Breast epithelium (tissue), 4 donors: ENCODE measurements at regions not wholly inside any gene's neighbourhood (a gene's known extent, or its start where the extent isn't known, plus 50 kb on each side); places are given as distances from the start of the nearest gene placed in this dataset.

ENCODE experiments used
- DNase-seq, 2 donors: peaks; one replicate each; pipeline ENCODE4 v3.0.0-alpha.2; 2019; ENCODE audit warnings: low spot score in 2 of 2
- H3K27ac ChIP-seq, 2 donors: fragments of 200-600 bp; sonication (generic) in 1 of 2; one replicate each; pipeline ENCODE4 v1.5.1; 2016 to 2019; ENCODE audit warnings: mild to moderate bottlenecking in 1 of 2
- H3K27me3 ChIP-seq, 2 donors: fragments of 200-600 bp; sonication (generic) in 1 of 2; one replicate each; pipeline versions ENCODE4 v1.5.1 to v1.6.0; 2017 to 2019; ENCODE audit warnings: control low read depth in 1 of 2, mild to moderate bottlenecking in 1 of 2
- H3K36me3 ChIP-seq: fragments of 200-600 bp; one replicate; pipeline ENCODE4 v1.5.1; 2019
- H3K4me1 ChIP-seq, 2 donors: fragments of 200-600 bp; sonication (generic); one replicate each; pipeline ENCODE4 v1.5.1; 2016 to 2019; ENCODE audit warnings: control low read depth in 1 of 2
- H3K4me3 ChIP-seq, 3 donors: fragments of 200-600 bp; sonication (generic); 1 replicate in 2 of 3; 2 replicates in 1 of 3; pipeline ENCODE4 v1.5.1; 2016 to 2019; ENCODE audit warnings: mild to moderate bottlenecking in 3 of 3, moderate library complexity in 2 of 3
- H3K9me3 ChIP-seq, 2 donors: fragments of 200-600 bp; sonication (generic) in 1 of 2; one replicate each; pipeline ENCODE4 v1.5.1; 2016 to 2019; ENCODE audit warnings: control low read depth in 1 of 2
- CTCF ChIP-seq, 3 donors: fragments of 450-650 bp; IDR thresholded peaks; one replicate each; pipeline ENCODE4 v1.5.1; 2016 to 2017; ENCODE audit warnings: antibody characterized with exemption in 3 of 3, mild to moderate bottlenecking in 3 of 3, moderate library complexity in 3 of 3
- POLR2A ChIP-seq: fragments of 450-650 bp; IDR thresholded peaks from one replicate; pipeline ENCODE4 v1.6.1; 2016; ENCODE audit warnings: antibody characterized with exemption, mild to moderate bottlenecking, moderate library complexity
- POLR2AphosphoS5 ChIP-seq, 3 donors: sonication (generic); formaldehyde crosslinking; IDR thresholded peaks; one replicate each; pipeline ENCODE4 v1.6.1; 2017; ENCODE audit warnings: antibody characterized with exemption in 3 of 3
- intact Hi-C: fragments of 100-400 bp; cut with DNase I; formaldehyde crosslinking; loops from one replicate; pipeline ENCODE4 v1.15.1; 2023; ENCODE audit warnings: low total_unique reads

- H3K27ac ChIP-seq = no peak overlapping the region
- no peaks in the 10 kb centered on the region for H3K36me3 ChIP-seq
- no peaks in the 10 kb centered on the region for H3K27me3 ChIP-seq
- TF ChIP-seq POLR2A = no peak
- TF ChIP-seq CTCF (IDR thresholded peaks at IDR 0.05) = no peak
- no peak for TF ChIP-seq POLR2AphosphoS5 (IDR thresholded peaks at IDR 0.05)
- DNase-seq = no peak
- no peaks in the 10 kb centered on the region for H3K9me3 ChIP-seq
- intact Hi-C loops = no loop called here
- H3K4me3 ChIP-seq = no peak overlapping the region
- H3K4me1 ChIP-seq = no peaks in the 10 kb centered on the region
Measured at GRCh38 chr20:40361916-40362315, 327.1 kb downstream of the MAFB start.

- H3K4me3 ChIP-seq = no peak overlapping the region
- TF ChIP-seq CTCF (IDR thresholded peaks at IDR 0.05) = no peak
- no peak for TF ChIP-seq POLR2AphosphoS5 (IDR thresholded peaks at IDR 0.05)
- no peak for TF ChIP-seq POLR2A
- H3K27me3 ChIP-seq = no peaks in the 10 kb centered on the region
- DNase-seq = no peak
- H3K27ac ChIP-seq = no peak overlapping the region
- H3K4me1 ChIP-seq = no peaks in the 10 kb centered on the region
- H3K9me3 ChIP-seq = no peaks in the 10 kb centered on the region
- intact Hi-C loops = no loop called here
- H3K36me3 ChIP-seq = no peaks in the 10 kb centered on the region
Measured at GRCh38 chr20:40359131-40359912, 329.7 kb downstream of the MAFB start.

GRCh38 chr20:40354880-40355279 lies 334.2 kb downstream of the MAFB start:
- H3K4me3 ChIP-seq = no peak overlapping the region
- no peak overlapping the region for H3K27ac ChIP-seq
- H3K36me3 ChIP-seq = no peaks in the 10 kb centered on the region
- H3K27me3 ChIP-seq = no peaks in the 10 kb centered on the region
- no peak for TF ChIP-seq POLR2A
- no peak for TF ChIP-seq POLR2AphosphoS5 (IDR thresholded peaks at IDR 0.05)
- TF ChIP-seq CTCF (IDR thresholded peaks at IDR 0.05) = no peak
- H3K9me3 ChIP-seq = no peaks in the 10 kb centered on the region
- intact Hi-C loops = no loop called here
- H3K4me1 ChIP-seq = no peaks in the 10 kb centered on the region
- no peak for DNase-seq

GRCh38 chr20:40343390-40343789 lies 345.6 kb downstream of the MAFB start:
- H3K36me3 ChIP-seq = no peaks in the 10 kb centered on the region
- TF ChIP-seq CTCF (IDR thresholded peaks at IDR 0.05) = no peak
- TF ChIP-seq POLR2AphosphoS5 (IDR thresholded peaks at IDR 0.05) = no peak
- TF ChIP-seq POLR2A = no peak
- peaks cover 10 to 19% of the 10 kb centered on the region in 2 donors for H3K9me3 ChIP-seq
- intact Hi-C loops = no loop called here
- no peak overlapping the region for H3K27ac ChIP-seq
- H3K4me1 ChIP-seq = no peaks in the 10 kb centered on the region
- H3K27me3 ChIP-seq = no peaks in the 10 kb centered on the region
- DNase-seq = no peak
- H3K4me3 ChIP-seq = no peak overlapping the region

- intact Hi-C loops = no loop called here
- H3K36me3 ChIP-seq = no peaks in the 10 kb centered on the region
- H3K4me1 ChIP-seq = no peaks in the 10 kb centered on the region
- H3K9me3 ChIP-seq = peaks cover 10 to 19% of the 10 kb centered on the region in 2 donors
- no peak overlapping the region for H3K27ac ChIP-seq
- TF ChIP-seq CTCF (IDR thresholded peaks at IDR 0.05) (no peak), POLR2A (no peak), POLR2AphosphoS5 (IDR thresholded peaks at IDR 0.05) (no peak)
- no peak for DNase-seq
- no peak overlapping the region for H3K4me3 ChIP-seq
- no peaks in the 10 kb centered on the region for H3K27me3 ChIP-seq
Measured at GRCh38 chr20:40341561-40341960, 347.5 kb downstream of the MAFB start.
